CD4-positive, CD25-positive, alpha-beta regulatory T cell (primary cell): ENCODE measurements at regions not wholly inside any gene's neighbourhood (a gene's known extent, or its start where the extent isn't known, plus 50 kb on each side); places are given as distances from the start of the nearest gene placed in this dataset.

ENCODE experiments used
- ATAC-seq, 2 donors: fragments of 150-1000 bp; cut with Tn5 transposase; one replicate each; pipeline ENCODE4 v1.10.0; 2021; ENCODE audit warnings: low read depth in 2 of 2, moderate number of reproducible peaks in 2 of 2, moderate library complexity in 1 of 2
- DNase-seq, 3 donors: peaks; one replicate each; pipeline versions ENCODE4 v3.0.0 to v3.0.0-alpha.2; 2012 to 2022; ENCODE audit warnings: mixed read lengths in 1 of 3
- H3K27ac ChIP-seq: one replicate; pipeline ENCODE4 v1.7.0; 2013; ENCODE audit warnings: mild to moderate bottlenecking, low read length; ENCODE audit not compliant: insufficient read depth, poor library complexity, severe bottlenecking
- H3K27me3 ChIP-seq: one replicate; pipeline ENCODE4 v1.7.0; 2013; ENCODE audit warnings: low read length; ENCODE audit not compliant: control insufficient read depth, insufficient read depth
- H3K36me3 ChIP-seq: one replicate; pipeline ENCODE4 v1.7.0; 2013; ENCODE audit warnings: mild to moderate bottlenecking, low read length, moderate library complexity; ENCODE audit not compliant: control insufficient read depth, insufficient read depth
- H3K4me1 ChIP-seq: 2 replicates; pipeline ENCODE4 v1.7.0; 2013; ENCODE audit warnings: mild to moderate bottlenecking, low read length; ENCODE audit not compliant: insufficient read depth, control insufficient read depth, poor library complexity, severe bottlenecking
- H3K4me3 ChIP-seq: one replicate; pipeline ENCODE4 v1.7.0; 2013; ENCODE audit warnings: low read depth, mild to moderate bottlenecking, low read length, moderate library complexity
- H3K9me3 ChIP-seq, 2 experiments: 1 replicate in 1 of 2; 2 replicates in 1 of 2; pipeline ENCODE4 v1.7.0; 2013; ENCODE audit warnings: low read length in 2 of 2, mild to moderate bottlenecking in 1 of 2, moderate library complexity in 1 of 2; ENCODE audit not compliant: control insufficient read depth in 2 of 2
- H3K27ac Mint-ChIP-seq, 3 donors: one replicate each; pipeline ENCODE4 v1.8.0; 2020 to 2022; ENCODE audit warnings: mild to moderate bottlenecking in 3 of 3, mixed read lengths in 3 of 3, moderate library complexity in 2 of 3
- H3K27me3 Mint-ChIP-seq: one replicate; pipeline ENCODE4 v1.8.0; 2022; ENCODE audit warnings: mild to moderate bottlenecking, mixed read lengths
- H3K36me3 Mint-ChIP-seq: one replicate; pipeline ENCODE4 v1.8.0; 2020; ENCODE audit warnings: mixed read lengths
- H3K4me1 Mint-ChIP-seq, 4 donors: one replicate each; pipeline ENCODE4 v1.8.0; 2020 to 2022; ENCODE audit warnings: mixed read lengths in 4 of 4, mild to moderate bottlenecking in 1 of 4
- H3K4me3 Mint-ChIP-seq, 4 donors: one replicate each; pipeline ENCODE4 v1.8.0; 2020 to 2022; ENCODE audit warnings: mild to moderate bottlenecking in 4 of 4, mixed read lengths in 4 of 4, moderate library complexity in 3 of 4
- H3K9me3 Mint-ChIP-seq, 7 donors: one replicate each; pipeline ENCODE4 v1.8.0; 2020 to 2022; ENCODE audit warnings: mixed read lengths in 7 of 7, mild to moderate bottlenecking in 3 of 7, moderate library complexity in 2 of 7

DNA sequence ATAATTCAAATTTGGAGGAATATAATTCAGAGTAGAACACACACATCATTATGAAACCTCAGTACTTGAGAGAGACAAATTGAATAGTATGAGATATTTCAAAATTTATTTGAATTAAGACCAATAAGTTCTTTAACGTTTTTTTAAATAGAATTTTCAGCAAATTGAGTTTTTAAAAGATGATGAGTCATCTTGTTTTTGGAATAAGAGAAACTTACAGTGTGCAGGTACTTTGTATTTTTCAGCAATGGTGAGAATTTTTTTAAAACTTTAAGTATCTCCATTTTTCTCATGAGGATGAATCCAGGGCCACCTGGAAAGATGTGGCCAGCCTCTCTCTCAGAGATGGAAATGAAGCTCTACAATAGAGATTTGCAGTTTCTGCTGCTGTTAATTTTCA, 1015.0 kb upstream of the TENM4 start:
- Mint-ChIP-seq H3K36me3 (no peaks in the 10 kb centered on the region), H3K9me3 (peaks cover 3 to 25% (median 12%) of the 10 kb centered on the region in 7 donors), H3K4me1 (no peaks in the 10 kb centered on the region), H3K27me3 (peaks cover 4% of the 10 kb centered on the region), H3K27ac (no peak overlapping the region), H3K4me3 (no peak overlapping the region)
- ATAC-seq = no peak
- Histone ChIP-seq H3K36me3 (no peaks in the 10 kb centered on the region), H3K9me3 (no peaks in the 10 kb centered on the region), H3K4me3 (no peak overlapping the region), H3K4me1 (no peaks in the 10 kb centered on the region), H3K27me3 (no peaks in the 10 kb centered on the region), H3K27ac (no peak overlapping the region)
- DNase-seq = no peak

DNA sequence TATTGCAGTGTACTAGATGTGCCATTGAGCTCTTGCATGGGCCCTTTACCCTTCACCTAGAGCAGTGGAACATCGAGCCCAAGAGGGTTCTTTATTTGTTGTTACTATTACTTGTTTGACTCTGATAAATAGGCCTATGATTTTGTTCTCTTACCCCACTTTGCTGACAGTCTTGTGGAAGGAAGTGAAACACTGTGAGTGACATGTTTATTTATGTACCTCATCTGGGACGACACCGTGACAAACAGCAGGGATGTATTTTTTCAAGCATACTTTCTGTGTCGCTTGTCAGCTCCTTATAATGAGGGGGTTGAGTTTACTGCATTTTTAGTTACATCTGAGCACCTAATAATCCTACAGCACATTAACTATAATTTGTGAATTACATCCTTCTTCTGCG, 1010.3 kb upstream of the TENM4 start:
- Histone ChIP-seq H3K9me3 (no peaks in the 10 kb centered on the region), H3K27ac (no peak overlapping the region), H3K36me3 (no peaks in the 10 kb centered on the region), H3K4me1 (no peaks in the 10 kb centered on the region), H3K4me3 (no peak overlapping the region), H3K27me3 (no peaks in the 10 kb centered on the region)
- peaks cover 4 to 23% (median 11%) of the 10 kb centered on the region in 7 donors for H3K9me3 Mint-ChIP-seq
- no peaks in the 10 kb centered on the region for H3K27me3 Mint-ChIP-seq
- no peaks in the 10 kb centered on the region for H3K4me1 Mint-ChIP-seq
- ATAC-seq (no peak), DNase-seq (no peak)
- H3K36me3 Mint-ChIP-seq = no peaks in the 10 kb centered on the region
- H3K27ac Mint-ChIP-seq = no peak overlapping the region
- no peak overlapping the region for H3K4me3 Mint-ChIP-seq

DNA sequence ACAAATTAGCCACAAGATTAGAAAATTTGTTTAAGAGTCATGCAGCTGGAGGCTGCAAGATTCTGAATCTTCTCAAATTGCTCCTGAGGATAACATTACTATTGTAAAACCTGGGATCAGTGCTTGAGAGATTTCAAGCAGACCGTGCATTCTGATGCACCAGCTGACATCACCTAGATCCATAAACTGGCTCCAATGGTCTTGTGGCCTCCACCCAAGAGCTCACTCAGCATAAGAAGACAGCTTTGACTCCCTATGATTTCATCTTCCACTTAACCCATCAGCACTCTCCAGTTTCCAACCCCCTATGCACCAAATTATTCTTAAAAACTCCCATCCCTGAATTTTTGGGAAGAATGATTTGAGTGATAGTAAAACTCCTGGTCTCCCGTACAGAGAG, 1007.9 kb upstream of the TENM4 start:
- Mint-ChIP-seq H3K9me3 (peaks cover 1 to 15% (median 8%) of the 10 kb centered on the region in 7 donors), H3K27ac (no peak overlapping the region), H3K27me3 (no peaks in the 10 kb centered on the region), H3K4me1 (no peaks in the 10 kb centered on the region), H3K36me3 (no peaks in the 10 kb centered on the region), H3K4me3 (peak overlapping the region in 1 of 4 donors; percentile 21)
- ATAC-seq (no peak), DNase-seq (no peak)
- H3K4me1 ChIP-seq = no peaks in the 10 kb centered on the region
- H3K4me3 ChIP-seq = no peak overlapping the region
- H3K36me3 ChIP-seq = no peaks in the 10 kb centered on the region
- H3K27me3 ChIP-seq = no peaks in the 10 kb centered on the region
- H3K9me3 ChIP-seq = no peaks in the 10 kb centered on the region
- H3K27ac ChIP-seq = no peak overlapping the region

DNA sequence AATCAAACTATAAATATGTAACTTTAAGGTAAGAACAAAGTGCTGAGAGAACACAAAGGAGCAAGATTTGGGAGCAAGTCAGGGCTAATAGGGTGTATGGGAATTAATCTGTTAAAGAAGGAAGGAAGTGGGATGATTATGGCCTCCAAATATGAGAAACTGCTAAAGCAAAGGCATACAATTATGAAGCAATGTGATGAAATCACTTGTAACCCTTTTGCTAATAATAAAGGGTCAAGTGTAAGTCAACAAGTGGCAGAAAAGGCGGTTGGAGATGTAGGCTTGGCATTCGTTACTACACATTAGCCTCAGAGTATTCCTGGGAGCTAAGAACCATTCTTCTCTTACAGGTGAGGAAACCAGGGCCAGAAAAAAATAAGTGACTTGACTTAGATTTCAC, 1002.3 kb upstream of the TENM4 start:
- Histone ChIP-seq H3K4me1 (no peaks in the 10 kb centered on the region), H3K36me3 (no peaks in the 10 kb centered on the region), H3K27me3 (no peaks in the 10 kb centered on the region), H3K9me3 (no peaks in the 10 kb centered on the region), H3K4me3 (no peak overlapping the region), H3K27ac (no peak overlapping the region)
- no peak overlapping the region for H3K27ac Mint-ChIP-seq
- no peaks in the 10 kb centered on the region for H3K27me3 Mint-ChIP-seq
- DNase-seq (no peak), ATAC-seq (no peak)
- peaks cover 1 to 14% (median 9%) of the 10 kb centered on the region in 7 donors for H3K9me3 Mint-ChIP-seq
- H3K4me1 Mint-ChIP-seq = no peaks in the 10 kb centered on the region
- no peaks in the 10 kb centered on the region for H3K36me3 Mint-ChIP-seq
- H3K4me3 Mint-ChIP-seq = no peak overlapping the region

DNA sequence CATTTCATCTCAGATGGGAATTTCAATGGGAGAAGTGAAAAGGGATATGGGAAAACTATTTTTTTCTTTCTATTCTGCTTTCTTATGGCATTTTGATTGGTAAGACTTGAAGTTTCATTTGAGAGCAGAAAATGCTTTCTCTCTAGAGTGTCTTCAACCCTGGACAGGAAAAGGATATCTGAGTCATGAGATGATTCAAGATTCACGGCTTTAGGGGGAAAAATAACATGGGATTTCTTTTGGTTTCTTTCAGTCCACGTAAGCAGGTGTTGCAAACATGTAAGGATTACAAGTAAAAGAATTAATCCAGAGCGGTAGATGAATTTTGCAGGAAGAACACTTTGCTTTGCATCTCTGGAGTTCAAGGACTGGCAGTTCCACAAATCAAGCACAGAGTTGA, 1001.0 kb upstream of the TENM4 start:
- no peak overlapping the region for H3K4me3 Mint-ChIP-seq
- H3K36me3 Mint-ChIP-seq = no peaks in the 10 kb centered on the region
- DNase-seq (no peak), ATAC-seq (no peak)
- H3K36me3 ChIP-seq = no peaks in the 10 kb centered on the region
- no peaks in the 10 kb centered on the region for H3K4me1 ChIP-seq
- H3K27ac ChIP-seq = no peak overlapping the region
- H3K27ac Mint-ChIP-seq = peak overlapping the region in 1 of 3 donors; percentile 29
- no peaks in the 10 kb centered on the region for H3K27me3 ChIP-seq
- no peaks in the 10 kb centered on the region for H3K4me1 Mint-ChIP-seq
- peaks cover 1 to 16% (median 9%) of the 10 kb centered on the region in 7 donors for H3K9me3 Mint-ChIP-seq
- H3K4me3 ChIP-seq = no peak overlapping the region
- no peaks in the 10 kb centered on the region for H3K27me3 Mint-ChIP-seq
- no peaks in the 10 kb centered on the region for H3K9me3 ChIP-seq

DNA sequence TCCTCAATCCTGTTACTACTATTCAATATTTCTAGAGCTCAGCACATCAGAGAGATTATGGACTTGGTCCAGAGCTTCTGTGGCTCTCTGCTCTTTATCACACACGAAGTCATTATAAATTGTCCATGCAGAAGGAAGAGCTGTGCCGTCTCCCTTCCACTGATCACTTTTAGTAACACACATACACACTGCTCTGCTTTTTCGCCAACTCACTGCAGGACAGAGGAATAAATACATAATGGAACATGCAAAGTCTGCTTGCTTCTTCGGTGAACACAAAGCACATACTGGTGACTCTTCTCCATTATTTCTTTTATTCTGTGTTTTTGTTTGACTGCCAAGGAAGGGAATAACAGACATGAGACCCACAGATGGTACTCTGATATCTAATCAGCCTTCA, 1000.0 kb upstream of the TENM4 start:
- ATAC-seq (no peak), DNase-seq (no peak)
- Mint-ChIP-seq H3K27me3 (no peaks in the 10 kb centered on the region), H3K4me1 (no peaks in the 10 kb centered on the region), H3K9me3 (peaks cover 1 to 11% (median 5%) of the 10 kb centered on the region in 7 donors), H3K27ac (no peak overlapping the region), H3K4me3 (no peak overlapping the region), H3K36me3 (no peaks in the 10 kb centered on the region)
- Histone ChIP-seq H3K4me3 (no peak overlapping the region), H3K36me3 (no peaks in the 10 kb centered on the region), H3K4me1 (no peaks in the 10 kb centered on the region), H3K9me3 (no peaks in the 10 kb centered on the region), H3K27ac (no peak overlapping the region), H3K27me3 (no peaks in the 10 kb centered on the region)

DNA sequence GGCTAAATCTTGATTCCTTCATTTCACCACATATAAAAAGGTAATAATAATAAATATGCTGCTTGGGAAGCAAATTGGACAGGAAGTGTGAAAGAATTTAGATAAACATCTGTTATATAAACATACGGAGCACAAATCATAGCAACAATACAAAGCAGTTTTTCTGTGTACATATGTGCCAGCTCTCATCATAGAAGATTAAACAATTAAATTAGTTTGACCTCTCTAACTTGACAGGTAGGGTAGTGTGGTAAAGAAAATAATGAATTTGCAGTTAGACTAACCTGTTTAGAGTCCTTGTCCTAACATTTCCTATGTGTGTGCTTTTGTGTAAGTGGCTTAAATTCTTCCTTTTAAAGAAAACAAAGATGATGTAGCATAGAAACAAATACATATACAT, 995.7 kb upstream of the TENM4 start:
- Mint-ChIP-seq H3K4me1 (no peaks in the 10 kb centered on the region), H3K4me3 (no peak overlapping the region), H3K27me3 (no peaks in the 10 kb centered on the region), H3K9me3 (peaks cover 0 to 33% (median 10%) of the 10 kb centered on the region in 7 donors), H3K36me3 (no peaks in the 10 kb centered on the region), H3K27ac (no peak overlapping the region)
- no peak overlapping the region for H3K27ac ChIP-seq
- H3K27me3 ChIP-seq = no peaks in the 10 kb centered on the region
- H3K4me3 ChIP-seq = no peak overlapping the region
- DNase-seq (no peak), ATAC-seq (no peak)
- no peaks in the 10 kb centered on the region for H3K4me1 ChIP-seq
- H3K9me3 ChIP-seq = peaks cover 0 to 5% of the 10 kb centered on the region in 2 experiments
- H3K36me3 ChIP-seq = no peaks in the 10 kb centered on the region

DNA sequence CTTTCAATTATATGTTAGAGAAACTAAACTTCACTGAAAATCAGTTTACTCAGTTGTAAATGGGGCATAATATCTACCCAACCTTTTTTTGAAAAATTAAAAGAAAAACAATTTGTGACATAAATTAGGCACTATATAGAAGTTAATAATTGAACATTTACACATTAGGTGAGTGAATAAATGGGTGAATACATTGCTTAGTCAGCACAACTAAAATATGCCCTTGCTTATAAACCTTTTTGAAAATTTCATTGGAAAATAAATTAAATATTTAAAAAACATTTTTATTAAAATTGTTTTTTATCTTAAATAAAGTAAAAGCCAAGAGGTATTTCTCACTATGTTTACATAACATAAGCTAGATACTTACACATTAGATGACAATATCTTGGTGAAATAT, 994.5 kb upstream of the TENM4 start:
- ATAC-seq (no peak), DNase-seq (no peak)
- no peaks in the 10 kb centered on the region for H3K36me3 ChIP-seq
- H3K27ac Mint-ChIP-seq = no peak overlapping the region
- H3K9me3 Mint-ChIP-seq = peaks cover 0 to 36% (median 11%) of the 10 kb centered on the region in 7 donors
- no peak overlapping the region for H3K27ac ChIP-seq
- peaks cover 0 to 13% of the 10 kb centered on the region in 2 experiments for H3K9me3 ChIP-seq
- no peaks in the 10 kb centered on the region for H3K27me3 ChIP-seq
- H3K27me3 Mint-ChIP-seq = no peaks in the 10 kb centered on the region
- H3K4me3 Mint-ChIP-seq = no peak overlapping the region
- H3K4me1 ChIP-seq = no peaks in the 10 kb centered on the region
- no peaks in the 10 kb centered on the region for H3K4me1 Mint-ChIP-seq
- H3K4me3 ChIP-seq = no peak overlapping the region
- H3K36me3 Mint-ChIP-seq = no peaks in the 10 kb centered on the region
